ENCODE measurements at regions not wholly inside any gene's neighbourhood (a gene's known extent, or its start where the extent isn't known, plus 50 kb on each side); places are given as distances from the start of the nearest gene placed in this dataset.

DNA sequence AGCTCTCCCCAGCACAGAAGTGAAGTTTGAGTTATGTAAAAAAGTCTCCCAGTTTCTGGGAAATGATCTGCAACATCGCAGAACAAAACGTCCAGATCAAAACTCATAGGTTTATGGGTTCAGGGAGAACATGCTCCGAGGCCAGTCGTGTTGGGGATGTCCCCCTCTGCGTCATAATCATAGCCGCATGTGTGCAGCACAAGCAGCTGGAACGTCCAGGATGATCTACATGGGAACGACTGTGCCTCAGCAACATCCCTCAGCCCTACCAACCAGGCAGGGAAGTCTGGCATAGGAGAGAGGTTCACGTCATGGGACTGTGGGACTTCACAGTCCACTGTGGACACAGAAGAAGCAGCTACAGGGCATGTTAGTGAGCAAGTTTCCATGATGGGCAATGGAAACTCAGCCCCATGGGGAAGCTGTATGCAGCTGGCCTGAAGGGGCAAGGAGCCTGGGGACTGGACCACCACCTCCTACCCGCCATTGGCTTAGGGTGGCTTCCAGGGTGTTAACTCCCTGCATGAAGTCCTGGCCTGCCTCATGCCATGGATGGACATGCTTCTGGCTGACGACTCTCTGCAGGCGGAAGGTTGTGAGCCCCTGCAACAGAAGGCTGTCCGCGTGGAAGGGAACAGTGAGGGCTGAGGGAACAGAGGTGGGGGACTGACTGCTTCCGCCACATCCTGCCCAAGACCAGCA is 96.9 kb downstream of the COPS8 start:
- no peak overlapping the region for H3K4me3 ChIP-seq
- DNase-seq = peak in 2 of 5 donors; percentile 65 to 66
- intact Hi-C loops (cut with DNase I) = no loop called here
- peaks cover 2% of the 10 kb centered on the region for H3K4me1 ChIP-seq (ENCODE audit: insufficient read depth)
- H3K9me3 ChIP-seq = no peaks in the 10 kb centered on the region
- no peaks in the 10 kb centered on the region for H3K36me3 ChIP-seq
- TF ChIP-seq EP300 (IDR thresholded peaks at IDR 0.05) = peak; percentile 93
- TF ChIP-seq, protein P1, sequence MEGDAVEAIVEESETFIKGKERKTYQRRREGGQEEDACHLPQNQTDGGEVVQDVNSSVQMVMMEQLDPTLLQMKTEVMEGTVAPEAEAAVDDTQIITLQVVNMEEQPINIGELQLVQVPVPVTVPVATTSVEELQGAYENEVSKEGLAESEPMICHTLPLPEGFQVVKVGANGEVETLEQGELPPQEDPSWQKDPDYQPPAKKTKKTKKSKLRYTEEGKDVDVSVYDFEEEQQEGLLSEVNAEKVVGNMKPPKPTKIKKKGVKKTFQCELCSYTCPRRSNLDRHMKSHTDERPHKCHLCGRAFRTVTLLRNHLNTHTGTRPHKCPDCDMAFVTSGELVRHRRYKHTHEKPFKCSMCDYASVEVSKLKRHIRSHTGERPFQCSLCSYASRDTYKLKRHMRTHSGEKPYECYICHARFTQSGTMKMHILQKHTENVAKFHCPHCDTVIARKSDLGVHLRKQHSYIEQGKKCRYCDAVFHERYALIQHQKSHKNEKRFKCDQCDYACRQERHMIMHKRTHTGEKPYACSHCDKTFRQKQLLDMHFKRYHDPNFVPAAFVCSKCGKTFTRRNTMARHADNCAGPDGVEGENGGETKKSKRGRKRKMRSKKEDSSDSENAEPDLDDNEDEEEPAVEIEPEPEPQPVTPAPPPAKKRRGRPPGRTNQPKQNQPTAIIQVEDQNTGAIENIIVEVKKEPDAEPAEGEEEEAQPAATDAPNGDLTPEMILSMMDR (IDR thresholded peaks at IDR 0.05) = no peak
- peak overlapping the region; percentile 4 to 25 for H3K27ac ChIP-seq
- H3K27me3 ChIP-seq = no peaks in the 10 kb centered on the region
- 59 to 73% (median 66%) methylated on average over 15 of the region's 15 CpGs for WGBS, 3 donors

- intact Hi-C loops (cut with DNase I) = no loop called here
- no peaks in the 10 kb centered on the region for H3K27me3 ChIP-seq
- H3K9me3 ChIP-seq = no peaks in the 10 kb centered on the region
- H3K36me3 ChIP-seq = no peaks in the 10 kb centered on the region
- DNase-seq = peak in 1 of 5 donors; percentile 16
- no peak overlapping the region for H3K27ac ChIP-seq
- H3K4me1 ChIP-seq (ENCODE audit: insufficient read depth) = peaks cover 2% of the 10 kb centered on the region
- TF ChIP-seq POLR2A (IDR thresholded peaks at IDR 0.05) = no peak
- TF ChIP-seq, protein P1 (IDR thresholded peaks at IDR 0.05) = no peak
- no peak for TF ChIP-seq EP300 (IDR thresholded peaks at IDR 0.05)
- 60 to 66% (median 60%) methylated on average over 14 of the region's 14 CpGs for WGBS, 3 donors
- no peak overlapping the region for H3K4me3 ChIP-seq
These were observed 98.7 kb downstream of the COPS8 start for GRCh38 chr2:237184192-237184918.

DNA sequence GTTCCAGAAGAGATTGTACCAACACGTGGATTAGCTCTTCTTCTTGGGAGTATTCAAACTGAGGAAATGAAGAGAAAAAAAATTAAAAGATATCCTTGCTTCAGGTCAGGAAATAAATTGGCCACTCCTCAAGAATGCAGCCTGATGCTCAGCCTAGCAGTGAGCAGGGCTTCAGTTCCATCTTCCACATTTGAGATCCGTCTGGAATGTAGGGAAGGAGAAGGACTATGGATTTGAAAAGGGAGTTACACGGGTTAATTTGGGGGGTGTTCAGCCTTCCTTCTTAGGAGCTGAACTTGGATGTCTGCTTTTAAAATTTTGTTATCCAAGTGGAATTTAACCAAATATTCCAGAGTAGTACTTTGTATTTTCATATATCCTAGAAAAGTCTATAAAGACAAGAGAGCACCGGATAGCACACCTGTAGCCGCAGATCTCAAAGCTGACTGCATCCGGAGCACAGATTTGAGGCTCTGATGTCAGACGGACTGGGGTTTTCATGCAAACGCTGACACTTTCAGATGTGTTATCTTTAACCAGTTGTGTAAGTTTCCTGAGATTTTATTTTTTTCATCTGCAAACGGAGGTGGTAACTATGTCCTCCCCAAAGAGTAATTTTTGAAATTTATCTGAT is 99.3 kb downstream of the COPS8 start:
- TF ChIP-seq POLR2A (IDR thresholded peaks at IDR 0.05) (no peak), EP300 (IDR thresholded peaks at IDR 0.05) (no peak)
- TF ChIP-seq, protein P1 (IDR thresholded peaks at IDR 0.05) = no peak
- Histone ChIP-seq H3K4me1 (ENCODE audit: insufficient read depth) (peaks cover 2% of the 10 kb centered on the region), H3K4me3 (no peak overlapping the region), H3K27ac (no peak overlapping the region), H3K27me3 (no peaks in the 10 kb centered on the region), H3K9me3 (no peaks in the 10 kb centered on the region), H3K36me3 (no peaks in the 10 kb centered on the region)
- peak in 1 of 5 donors; percentile 5 for DNase-seq
- 49 to 53% (median 51%) methylated on average over 9 of the region's 9 CpGs for WGBS, 3 donors
- intact Hi-C loops (cut with DNase I) = no loop called here

GRCh38 chr2:237185553-237185925 is 99.8 kb downstream of the COPS8 start:
- WGBS, 3 donors = 85 to 92% (median 91%) methylated on average over 7 of the region's 7 CpGs
- TF ChIP-seq POLR2A (IDR thresholded peaks at IDR 0.05) (no peak), EP300 (IDR thresholded peaks at IDR 0.05) (no peak)
- TF ChIP-seq, protein P1 (IDR thresholded peaks at IDR 0.05) = no peak

More at GRCh38 chr2:237185553-237185925, 99.8 kb downstream of the COPS8 start:
- no peak overlapping the region for H3K4me3 ChIP-seq
- no peaks in the 10 kb centered on the region for H3K9me3 ChIP-seq
- intact Hi-C loops (cut with DNase I) = no loop called here
- no peaks in the 10 kb centered on the region for H3K27me3 ChIP-seq
- no peaks in the 10 kb centered on the region for H3K36me3 ChIP-seq
- no peak overlapping the region for H3K27ac ChIP-seq
- no peak for DNase-seq
- peaks cover 2% of the 10 kb centered on the region for H3K4me1 ChIP-seq (ENCODE audit: insufficient read depth)

Measured in ovary (tissue), 7 donors.